AG08396 (cell line): ENCODE measurements at regions not wholly inside any gene's neighbourhood (a gene's known extent, or its start where the extent isn't known, plus 50 kb on each side); places are given as distances from the start of the nearest gene placed in this dataset.

ENCODE experiments used
- DNase-seq: peaks from one replicate; pipeline ENCODE4 v3.0.0; 2012; ENCODE audit warnings: low spot score, mixed read lengths

DNA sequence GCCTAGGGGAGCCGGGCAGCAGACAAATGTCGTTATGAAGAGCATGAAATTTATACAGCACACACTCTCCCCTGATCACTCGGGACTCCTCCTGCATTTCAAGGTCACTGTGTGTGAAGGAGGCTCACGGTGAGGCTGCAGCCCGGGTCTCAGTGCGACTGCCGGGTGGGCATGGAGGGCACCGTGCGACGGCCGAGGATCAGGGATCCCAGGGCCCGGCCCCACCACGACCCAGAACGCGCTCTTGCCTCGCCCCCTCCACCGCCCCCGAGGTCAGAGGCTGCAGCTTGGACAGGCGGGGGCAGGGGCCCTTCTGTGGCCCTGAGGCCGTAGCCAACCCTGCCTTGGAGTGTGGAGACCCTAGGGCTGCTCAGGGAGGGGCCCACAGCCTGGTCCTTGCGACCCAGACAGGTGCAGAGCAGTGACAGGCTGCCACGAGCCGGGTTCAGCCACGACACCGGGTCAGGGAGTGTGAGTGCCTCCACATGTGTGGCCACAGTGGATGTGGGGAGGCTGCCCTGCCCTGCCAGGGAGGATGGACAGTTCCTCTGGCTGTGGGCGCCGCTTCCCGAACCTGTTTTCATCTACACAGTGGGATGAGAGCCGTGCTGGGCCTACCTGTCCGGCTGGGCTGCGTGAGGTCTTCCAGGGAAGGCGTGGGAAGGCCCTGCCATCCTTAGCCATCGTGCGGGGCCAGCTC, 89.3 kb upstream of the NKX1-1 start:
- no peak for DNase-seq

DNA sequence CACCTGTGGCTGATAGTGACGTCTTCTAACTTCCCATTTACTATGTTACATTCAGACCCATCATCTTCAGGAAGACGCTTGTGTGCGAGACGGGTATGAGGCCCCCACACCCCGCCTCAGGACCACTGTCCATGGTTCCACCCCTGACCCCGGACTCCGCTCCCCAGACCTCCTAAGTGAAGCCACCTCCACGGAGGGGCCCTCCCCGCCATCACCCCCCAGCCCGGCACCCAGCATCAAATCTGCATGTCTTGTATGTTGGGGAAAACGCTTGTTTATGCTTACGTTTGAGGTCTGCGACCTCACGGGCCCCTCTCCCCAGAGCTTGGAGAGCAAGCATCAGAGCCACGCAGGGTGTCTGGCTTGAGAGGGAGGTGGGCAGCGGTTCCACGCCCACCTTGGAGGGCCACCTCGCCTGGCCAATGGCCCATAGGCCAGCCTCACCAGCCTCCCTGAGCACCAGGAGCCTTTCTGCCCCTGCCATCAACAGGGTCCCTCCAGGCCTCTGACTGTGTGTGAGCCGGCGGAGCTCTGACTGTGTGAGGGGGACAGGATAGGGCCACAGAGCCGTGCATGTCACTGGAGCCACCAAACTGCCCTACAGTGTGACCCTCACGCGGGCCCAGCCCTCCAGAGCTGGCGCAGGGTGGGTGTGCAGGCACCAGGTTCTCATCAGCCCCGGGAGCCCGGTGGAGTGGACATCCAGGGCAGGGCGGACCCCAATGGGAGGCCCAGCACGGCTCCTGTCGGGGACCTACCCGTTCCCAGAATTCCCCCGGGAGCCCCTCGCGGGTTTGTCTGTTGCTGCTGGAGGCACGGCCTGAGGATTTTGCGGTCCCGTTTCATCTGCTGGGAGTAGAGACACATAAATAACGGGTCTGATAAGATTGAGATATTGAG, 88.4 kb upstream of the NKX1-1 start:
- no peak for DNase-seq

DNA sequence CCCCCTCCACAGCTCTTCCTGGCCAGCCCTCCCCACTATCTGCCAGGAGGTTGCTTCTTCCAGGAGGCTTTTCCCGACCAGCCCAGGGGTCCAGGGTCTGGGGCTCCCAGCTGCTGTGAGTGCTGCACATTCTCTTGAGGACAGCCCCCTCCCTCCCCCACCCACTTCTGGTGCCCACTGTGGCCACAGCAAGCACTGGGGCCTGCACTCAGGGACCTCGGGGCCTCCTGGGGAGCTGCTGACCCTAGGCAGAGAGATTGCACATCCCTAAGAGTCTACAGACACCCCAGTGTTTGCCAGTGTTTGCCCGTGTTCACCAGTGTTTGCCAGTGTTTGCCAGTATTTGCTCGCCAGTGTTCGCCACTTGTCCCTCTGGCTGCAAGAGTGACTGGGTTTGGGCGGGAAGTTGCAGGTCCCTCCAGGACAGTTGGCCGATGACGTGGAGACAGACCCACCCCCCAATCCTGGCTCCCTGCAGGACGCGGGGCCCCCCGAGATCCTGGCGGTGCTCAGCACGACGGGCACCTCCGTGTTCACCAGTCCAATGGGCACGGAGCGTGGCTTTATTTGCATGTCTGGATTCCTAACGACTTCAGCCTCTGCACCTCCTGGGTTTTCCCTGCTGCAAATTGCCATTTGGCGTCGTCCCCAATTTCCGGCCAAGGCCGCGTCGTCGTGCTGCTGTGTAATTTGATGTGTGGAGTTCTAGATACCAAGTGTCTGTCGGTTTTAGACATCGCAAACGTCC, 87.5 kb upstream of the NKX1-1 start:
- no peak for DNase-seq

DNA sequence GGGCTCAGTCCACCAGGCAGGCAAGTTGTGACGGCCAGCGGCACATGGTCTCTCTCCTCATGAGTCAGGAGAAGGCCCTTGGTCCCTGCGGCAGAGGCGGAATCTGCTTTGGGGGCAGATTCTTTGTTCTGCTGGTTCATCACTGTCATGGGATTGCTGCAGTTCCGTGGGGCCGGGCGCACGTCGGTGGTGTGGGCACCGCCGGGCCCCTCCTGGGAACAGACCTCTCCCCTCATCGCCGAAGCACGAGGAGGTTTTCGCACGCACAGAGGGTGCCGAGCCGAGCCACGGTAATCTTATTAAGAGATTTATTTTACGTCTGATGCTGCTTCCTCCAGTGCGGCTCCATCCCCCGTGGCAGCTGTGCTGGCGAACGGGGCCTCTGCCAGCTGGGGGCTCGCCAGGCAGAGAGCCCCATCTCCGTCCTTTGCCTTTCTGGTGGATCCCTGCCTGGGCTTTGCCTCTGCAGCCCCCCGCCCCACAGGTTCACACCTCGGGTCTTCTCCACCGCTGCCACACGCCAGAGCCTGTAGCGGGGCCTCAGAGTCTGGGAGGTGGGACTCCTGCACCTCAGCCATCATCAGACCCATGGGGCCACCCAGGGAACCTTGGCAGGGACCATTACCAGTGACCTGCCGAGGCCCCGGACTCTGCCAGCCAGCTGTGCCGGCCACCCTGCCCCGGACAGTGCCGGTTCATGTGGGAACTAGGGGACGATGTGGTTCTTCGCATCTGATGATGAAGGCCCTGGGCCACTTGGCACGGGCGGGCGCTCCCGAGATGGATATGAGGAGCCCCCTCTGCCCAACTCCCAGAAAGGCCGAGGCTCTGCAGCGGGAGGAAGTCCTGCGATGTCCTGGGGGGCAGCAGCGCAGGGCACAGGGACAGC, 86.7 kb upstream of the NKX1-1 start:
- DNase-seq: no peak

DNA sequence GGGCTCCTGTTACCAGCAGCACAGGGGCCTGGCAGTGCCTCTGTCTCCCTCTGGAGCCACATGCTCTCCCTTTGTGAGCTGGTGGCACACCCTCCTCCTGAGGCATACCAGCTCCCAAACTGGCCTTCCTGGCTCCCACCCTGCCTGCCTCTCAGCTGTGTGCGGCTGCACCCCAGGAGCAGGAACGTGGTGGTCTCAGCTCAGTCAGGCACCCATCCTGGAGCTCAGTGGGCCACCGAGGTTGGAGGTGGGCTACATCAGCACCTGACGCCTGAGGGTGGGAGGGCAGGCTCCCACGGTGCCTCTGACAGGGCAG, 85.9 kb upstream of the NKX1-1 start:
- DNase-seq: no peak

DNA sequence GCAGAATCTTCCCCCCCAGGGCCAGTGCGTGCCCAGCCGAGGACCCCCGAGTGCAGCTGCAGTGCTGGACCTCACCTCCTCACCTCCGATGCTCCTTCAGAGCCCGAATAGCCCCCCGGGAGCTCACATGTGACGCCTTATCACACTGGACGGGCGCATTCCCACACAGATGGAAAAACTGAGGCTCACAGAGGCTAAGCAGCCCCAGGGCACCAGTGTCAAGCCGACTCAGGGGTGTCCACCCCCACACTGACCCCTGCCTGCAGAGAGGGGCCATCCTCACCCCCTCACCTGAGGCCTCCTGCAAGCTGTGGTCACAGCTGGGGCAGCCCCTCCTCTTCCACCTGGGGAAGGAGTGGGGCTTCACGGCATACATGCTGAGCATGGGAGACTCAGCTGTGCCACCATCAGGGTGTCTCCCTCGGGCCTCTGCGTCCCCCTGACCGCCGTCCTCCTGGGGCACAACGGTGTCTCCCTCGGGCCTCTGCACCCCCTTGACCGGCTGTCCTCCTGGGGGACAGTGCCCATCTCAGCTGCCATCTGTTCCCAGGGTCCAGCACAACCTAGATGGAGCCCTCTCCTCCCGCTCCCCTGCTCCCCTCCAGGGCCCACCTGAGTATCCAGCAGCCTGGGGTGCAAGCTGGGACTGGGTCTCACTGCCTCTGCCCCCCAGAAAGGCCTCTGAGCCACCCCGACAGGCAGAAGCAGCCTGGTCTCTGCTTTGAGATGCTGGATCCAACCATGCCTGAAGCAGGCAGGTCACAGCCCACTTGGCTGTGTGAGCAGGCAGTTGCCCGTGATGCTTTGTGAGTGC, 85.3 kb upstream of the NKX1-1 start:
- DNase-seq: no peak

DNA sequence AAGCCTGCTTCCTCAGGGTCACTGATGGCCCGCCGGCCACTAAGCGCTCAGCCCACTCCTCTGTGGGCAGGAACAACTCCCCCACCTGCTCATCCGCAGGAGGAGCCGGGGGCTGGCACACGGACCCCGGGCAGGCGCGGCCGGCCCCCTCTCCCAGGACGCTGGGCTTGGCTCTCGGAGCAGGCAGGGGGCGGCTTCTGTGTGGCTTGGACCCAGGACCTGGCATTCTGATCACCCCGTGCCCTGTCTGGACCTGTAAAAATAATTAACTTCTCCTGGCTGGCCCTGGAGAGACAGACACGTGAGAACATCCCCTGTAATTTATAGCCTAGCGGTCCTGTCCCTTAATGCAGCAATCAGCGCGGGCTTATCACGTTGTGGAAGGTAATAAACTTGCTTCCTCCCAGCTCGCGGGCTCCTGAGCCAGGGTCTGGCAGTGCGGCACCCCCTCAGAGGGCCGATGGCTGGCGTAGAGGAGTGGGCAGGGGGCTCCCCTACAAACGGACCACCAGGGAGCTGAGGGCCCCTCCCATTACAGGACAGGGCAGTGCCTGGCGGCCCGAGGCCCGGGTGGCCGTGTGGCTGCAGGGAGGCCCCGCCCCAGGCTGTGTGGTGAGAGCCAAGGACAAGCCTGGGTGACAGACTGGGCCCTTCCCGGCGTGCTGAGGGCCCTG, 84.5 kb upstream of the NKX1-1 start:
- DNase-seq: no peak

DNA sequence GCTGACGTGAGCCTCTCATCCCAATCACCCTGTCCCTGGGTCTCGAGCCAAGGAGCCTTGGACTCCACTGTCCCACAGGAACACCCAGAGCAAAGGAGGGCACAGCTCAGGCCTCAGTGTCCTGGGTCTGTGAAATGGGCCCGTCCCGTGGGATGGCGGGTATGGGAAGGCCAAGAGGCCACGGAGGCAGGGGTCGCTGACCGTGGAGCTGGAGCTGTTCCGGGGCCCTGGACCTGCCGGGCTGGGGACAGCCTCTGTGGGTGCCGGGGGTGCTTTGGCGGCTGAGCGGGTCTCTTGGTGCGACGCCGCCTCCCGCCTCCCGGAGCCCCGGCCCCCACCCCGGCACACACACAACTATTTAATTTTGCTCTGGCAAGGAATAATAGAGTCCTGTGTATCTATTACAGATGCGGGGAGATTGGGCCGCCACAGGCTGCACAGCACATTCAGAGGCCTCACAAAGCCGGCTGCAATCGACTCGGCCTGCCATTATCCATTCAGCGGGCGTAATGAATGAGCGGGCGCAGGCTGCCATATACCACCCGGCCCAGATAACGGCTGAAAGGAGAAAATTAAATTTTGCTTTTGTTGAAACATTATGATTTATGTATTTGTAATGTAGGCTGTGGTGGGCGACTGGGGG, 83.9 kb upstream of the NKX1-1 start:
- no peak for DNase-seq

DNA sequence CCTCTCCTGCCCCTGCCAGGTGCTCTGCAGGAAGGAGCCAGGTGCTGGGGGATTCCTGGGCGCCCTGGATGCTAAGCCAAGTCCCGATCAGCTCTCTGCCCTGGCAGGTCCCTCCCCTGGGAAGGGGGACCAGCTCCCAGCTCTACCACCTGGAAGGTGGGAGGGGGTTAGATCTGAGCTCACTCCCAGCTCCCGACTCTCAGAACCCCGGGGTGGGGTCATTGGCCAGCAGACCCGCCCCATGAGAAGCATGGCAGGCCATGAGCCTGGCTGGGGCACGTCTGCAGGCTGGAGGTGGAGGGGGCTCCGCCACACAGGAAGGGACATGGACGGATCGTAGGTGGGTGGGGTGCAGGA, 83.4 kb upstream of the NKX1-1 start:
- DNase-seq: no peak

DNA sequence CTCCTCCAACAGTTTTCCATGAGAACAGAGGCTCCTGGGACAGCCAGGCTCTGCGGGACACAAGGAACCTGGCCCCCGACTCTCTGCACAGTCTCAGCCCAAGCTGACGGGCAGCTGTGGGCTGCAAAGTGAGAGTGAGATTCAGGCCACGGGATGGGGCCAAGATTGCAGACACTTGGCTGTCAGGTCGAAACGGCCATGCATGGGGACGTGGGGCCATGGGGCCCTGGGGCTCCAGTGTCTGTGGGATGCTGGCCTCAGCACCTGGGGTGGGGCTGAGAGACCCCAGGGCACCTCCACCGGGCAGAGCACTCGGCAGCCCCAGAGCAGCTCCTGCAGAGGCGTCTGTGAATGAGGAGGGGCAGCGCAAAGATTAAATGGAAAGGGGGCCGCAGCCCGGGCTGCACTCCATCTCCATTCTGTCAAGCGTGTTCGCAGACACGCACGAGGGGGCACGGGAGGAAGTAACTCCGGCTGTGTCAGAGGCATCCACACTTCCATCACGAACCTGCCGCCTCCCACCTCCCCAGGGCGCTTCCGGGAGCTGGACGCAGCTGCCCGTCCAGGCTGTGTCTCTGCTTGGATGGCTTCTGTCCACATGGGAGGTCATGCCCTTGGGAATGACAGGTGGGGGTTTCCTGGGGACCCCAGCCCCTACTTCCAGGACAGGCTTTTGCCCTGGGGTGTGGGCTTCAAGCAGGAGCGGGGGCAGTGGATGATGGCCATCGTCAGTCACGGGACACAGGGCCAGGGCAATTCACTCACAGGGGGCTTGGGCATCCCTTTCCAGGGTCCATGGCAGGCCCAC, 82.8 kb upstream of the NKX1-1 start:
- DNase-seq: no peak

DNA sequence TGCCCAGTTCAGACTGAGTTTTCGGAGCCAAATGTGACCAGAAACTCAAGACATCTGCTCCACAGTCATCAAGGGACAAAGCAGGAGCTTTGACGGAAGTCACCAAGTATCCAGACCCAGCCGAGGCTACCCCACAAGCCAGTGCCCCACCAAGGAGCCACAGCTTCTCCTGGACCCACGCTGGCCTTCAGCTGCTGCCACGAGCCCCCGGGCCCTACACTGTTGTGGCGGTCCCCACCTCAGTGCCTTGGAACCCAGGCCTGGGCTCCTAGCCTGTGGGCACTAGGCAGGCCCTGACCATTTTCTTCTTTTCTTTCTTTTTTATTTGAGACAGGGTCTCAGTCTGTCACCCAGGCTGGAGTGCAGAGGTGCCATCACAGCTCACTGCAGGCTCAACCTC, 82.1 kb upstream of the NKX1-1 start:
- DNase-seq: no peak

DNA sequence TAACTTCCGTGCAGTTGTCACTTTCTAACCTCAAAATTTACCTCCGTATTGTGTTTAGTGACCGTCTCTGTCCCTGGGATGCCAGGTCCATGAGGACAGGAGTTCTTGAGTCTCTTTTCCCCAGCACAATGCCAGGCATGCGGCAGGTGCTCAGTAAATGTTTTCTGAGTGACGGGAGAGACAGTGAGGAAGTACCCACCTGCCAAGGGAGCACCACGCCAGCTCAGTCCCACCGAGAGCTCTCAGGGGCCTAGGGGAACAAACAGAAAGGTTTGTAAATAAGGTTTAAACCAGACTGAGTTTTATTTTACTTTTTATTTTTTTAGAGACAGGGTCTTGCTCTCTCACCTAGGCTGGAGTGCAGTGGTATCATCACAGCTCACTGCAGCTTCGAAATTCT, 81.5 kb upstream of the NKX1-1 start:
- DNase-seq: no peak

DNA sequence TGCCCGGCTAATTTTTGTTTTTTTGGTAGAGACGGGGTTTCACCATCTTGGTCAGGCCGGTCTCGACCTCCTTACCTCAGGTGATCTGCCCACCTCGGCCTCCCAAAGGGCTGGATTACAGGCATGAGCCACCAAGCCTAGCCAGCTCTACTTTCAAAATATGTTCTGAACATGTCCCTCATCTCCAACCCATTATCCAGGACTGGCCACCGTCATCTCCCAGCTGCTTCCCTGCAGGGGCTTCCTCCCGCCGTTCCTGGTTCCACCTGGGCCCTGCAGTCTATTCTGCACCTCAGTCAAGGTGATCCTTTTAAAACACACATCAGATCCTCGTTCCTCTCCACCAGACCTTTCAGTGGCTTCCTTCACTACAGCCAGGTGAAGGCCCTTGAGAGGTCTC, 80.9 kb upstream of the NKX1-1 start:
- no peak for DNase-seq

DNA sequence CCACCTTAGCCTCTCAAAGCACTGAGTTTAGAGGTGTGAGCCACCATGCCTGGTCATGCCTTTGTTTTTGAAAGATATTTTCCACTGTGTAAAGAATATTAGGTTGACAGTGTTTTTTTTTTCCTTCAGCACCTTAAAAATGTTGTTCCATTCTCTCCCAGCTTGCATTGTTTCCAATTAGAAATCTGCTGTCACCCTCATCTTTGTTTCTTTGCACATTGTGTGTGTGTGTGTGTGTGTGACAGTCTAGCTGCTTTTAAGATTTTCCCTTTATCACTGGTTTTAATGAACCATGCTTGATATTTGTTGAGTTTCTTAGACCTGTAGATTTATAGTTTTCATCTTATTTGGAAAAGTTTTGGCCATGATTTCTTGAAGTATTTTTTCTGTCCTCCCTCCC, 79.0 kb upstream of the NKX1-1 start:
- no peak for DNase-seq

DNA sequence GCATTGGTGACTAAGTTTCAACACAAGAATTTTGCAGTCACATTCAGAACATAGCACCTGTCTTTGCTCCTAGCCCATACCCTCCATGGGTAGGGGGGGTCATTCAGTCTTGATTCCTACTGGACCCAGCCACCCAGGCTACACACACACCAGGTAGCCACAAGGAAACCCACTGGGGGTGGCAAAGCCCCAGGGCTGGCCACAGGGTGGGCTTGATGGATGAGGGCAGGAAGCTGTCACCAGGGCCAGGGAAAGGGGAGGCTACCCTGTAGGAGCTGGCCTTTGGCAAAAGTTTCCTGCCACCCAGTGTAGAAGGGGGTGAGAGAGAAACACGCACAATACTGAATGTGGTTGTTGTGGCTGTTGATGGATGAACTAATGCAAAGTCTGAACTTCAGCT, 74.5 kb upstream of the NKX1-1 start:
- no peak for DNase-seq

DNA sequence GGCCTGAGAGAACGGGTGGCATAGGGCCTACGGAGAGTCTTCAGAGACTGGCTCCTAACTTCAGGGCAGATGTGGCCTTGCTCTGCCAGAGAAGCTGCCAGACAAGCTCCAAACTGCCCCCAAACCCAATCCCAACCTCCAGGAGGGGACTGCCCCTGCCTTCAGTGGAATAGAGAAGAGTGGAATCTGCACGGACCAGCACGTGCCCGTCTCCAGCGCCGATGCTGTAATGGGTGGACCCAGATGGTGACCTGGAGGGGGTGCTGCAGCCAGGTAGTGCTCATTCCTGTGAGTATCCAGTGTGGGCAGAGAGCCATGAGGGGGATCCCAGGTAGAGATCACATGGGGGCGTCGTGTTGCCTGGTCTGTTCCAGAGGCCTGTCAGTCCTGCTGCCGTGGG, 73.2 kb upstream of the NKX1-1 start:
- DNase-seq: no peak

DNA sequence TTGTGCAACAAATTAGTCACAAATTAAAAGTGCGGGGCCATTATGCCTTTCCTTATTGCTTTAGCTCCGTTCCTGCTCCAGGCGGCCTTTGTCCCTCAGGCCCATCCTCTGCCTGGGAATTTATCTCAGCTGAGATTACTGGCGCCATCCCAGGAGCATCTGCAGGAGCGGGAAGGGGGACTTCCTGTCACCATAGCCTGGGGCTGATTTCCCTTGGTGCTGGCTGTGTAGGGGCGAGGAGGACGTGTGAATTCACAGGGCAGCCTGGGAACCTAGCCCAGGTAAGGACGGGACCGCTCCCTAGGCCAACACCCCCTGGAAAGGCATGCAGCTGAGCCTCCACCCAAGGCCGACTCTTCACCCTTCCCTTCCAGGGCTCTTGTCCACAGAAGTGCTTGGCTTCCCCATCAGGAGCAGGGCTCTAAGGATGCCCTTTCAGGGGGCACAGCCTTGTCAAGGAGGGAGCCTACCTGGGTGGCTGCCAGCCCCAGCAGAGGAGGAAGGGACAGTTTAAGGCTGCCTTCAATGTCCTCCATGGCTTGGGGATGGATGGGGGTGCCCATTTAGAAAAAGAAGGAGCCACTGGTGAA, 72.6 kb upstream of the NKX1-1 start:
- DNase-seq: no peak

DNA sequence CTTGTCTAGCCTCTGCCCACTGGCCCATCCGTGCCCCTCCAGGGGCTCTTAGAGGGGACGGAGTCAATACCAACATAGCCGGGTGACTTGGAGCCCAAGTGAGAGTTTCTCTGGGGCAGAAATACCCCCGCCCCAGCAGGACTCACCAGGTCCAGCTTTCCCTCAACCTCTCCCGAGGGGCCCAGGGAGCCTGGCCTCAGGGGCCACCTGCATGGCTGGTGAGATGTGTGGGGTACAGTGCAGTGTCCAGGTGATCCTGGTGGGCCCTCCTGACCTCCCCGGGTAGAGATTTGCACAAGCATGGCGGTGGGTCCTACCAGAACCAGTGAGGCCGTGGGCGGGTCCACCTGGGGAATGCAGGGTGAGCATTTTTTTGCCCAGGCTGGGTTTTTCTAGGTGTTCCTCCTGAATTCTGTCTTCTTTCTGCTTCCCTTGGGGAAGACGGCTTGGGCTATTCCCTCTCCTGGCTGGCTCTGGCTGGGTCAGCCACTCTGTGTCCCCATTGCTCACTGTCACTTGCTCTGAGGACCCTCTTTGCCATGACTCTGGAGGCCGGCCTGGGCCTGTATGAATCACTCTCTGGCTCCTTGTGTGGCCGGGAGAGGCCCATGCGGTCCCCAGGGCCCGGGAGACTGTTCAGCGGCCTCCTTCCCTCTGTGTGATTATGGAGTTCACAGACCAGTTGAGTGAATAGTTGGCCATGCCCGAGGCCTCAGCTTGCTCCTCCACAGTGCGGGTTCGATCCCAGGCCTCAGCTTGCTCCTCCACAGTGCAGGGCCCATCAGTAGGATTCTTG, 71.0 kb upstream of the NKX1-1 start:
- DNase-seq: no peak
